Activated CD4-positive, alpha-beta T cell treated with anti-CD3 and anti-CD28 coated beads, Interleukin-2, amount 10 ng/mL, durations not matched to agents 24 days and 14 days (primary cell): ENCODE measurements at regions not wholly inside any gene's neighbourhood (a gene's known extent, or its start where the extent isn't known, plus 50 kb on each side); places are given as distances from the start of the nearest gene placed in this dataset.

ENCODE experiments used
- DNase-seq: peaks from one replicate; pipeline ENCODE4 v3.0.0; 2022
- H3K27ac Mint-ChIP-seq: one replicate; pipeline ENCODE4 v1.8.0; 2022; ENCODE audit warnings: mild to moderate bottlenecking, mixed read lengths
- H3K27me3 Mint-ChIP-seq: one replicate; pipeline ENCODE4 v1.8.0; 2022; ENCODE audit warnings: mixed read lengths
- H3K36me3 Mint-ChIP-seq: one replicate; pipeline ENCODE4 v1.8.0; 2022; ENCODE audit warnings: low read depth, mild to moderate bottlenecking, mixed read lengths
- H3K4me1 Mint-ChIP-seq: one replicate; pipeline ENCODE4 v1.8.0; 2021; ENCODE audit warnings: mixed read lengths
- H3K4me3 Mint-ChIP-seq: one replicate; pipeline ENCODE4 v1.8.0; 2022; ENCODE audit warnings: mild to moderate bottlenecking, moderate library complexity, mixed read lengths
- H3K9me3 Mint-ChIP-seq: one replicate; pipeline ENCODE4 v1.8.0; 2021; ENCODE audit warnings: mixed read lengths
- intact Hi-C: fragments of 100-400 bp; cut with micrococcal nuclease; formaldehyde crosslinking; loops from one replicate; pipeline ENCODE4 v1.15.1; 2023

GRCh38 chr2:8469709-8470493 lies 212.0 kb upstream of the ID2 start:
- intact Hi-C loops: loop anchor here (10.0 kb wide), 1 partner anchor 1035 kb away; no protein-coding TSS in a partner anchor
- Mint-ChIP-seq H3K4me1 (peaks cover 51% of the 10 kb centered on the region), H3K27me3 (no peaks in the 10 kb centered on the region), H3K36me3 (peaks cover 8% of the 10 kb centered on the region), H3K9me3 (peaks cover 26% of the 10 kb centered on the region), H3K27ac (no peak overlapping the region), H3K4me3 (no peak overlapping the region)
- no peak for DNase-seq

DNA sequence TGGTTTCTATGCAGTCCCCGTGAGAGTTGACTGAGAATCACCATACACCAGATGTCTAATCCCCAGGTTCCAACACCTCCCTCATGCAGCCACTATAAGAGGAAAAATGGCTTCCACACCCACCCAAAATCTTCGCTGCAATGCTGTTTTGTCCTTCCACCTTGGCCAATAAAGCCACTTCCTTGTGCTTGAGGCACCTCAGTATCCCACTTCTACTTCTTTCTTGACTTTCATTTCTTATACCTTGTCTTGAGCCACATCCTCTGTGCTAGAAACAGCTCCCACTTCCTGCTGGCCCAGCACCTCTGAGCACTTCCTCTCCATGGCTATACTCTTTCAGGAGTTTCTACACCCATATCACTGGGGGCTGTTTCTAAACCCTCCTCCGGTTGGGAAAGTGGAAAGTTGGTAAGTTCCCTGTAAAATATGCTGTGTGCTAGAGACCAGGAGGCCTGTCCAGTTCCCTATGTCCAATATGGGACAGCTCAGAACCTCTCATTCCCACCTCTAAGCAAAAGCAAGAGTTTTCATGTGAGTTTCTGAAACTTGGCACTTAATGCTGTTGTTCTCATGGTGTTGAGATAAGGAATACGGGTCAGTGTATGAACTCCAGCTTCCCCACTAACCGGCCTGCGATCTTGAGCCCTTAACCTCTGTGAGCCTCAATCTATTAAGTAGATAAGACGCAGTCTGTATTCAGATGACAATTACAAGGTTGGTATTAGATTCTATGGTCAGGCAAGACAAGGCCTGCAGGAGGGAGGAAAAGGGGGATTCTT lies 209.1 kb upstream of the ID2 start:
- Mint-ChIP-seq H3K4me1 (peaks cover 74% of the 10 kb centered on the region), H3K9me3 (peaks cover 22% of the 10 kb centered on the region), H3K27me3 (no peaks in the 10 kb centered on the region), H3K27ac (peak overlapping the region; percentile 80), H3K36me3 (peaks cover 10% of the 10 kb centered on the region), H3K4me3 (peak overlapping the region; percentile 24)
- peak; percentile 82 for DNase-seq
- intact Hi-C loops: loop anchor here (10.0 kb wide), 1 partner anchor 1038 kb away; no protein-coding TSS in a partner anchor

- peaks cover 6% of the 10 kb centered on the region for H3K9me3 Mint-ChIP-seq
- peak overlapping the region; percentile 91 for H3K27ac Mint-ChIP-seq
- H3K36me3 Mint-ChIP-seq: peaks cover 8% of the 10 kb centered on the region
- H3K27me3 Mint-ChIP-seq: no peaks in the 10 kb centered on the region
- intact Hi-C loops: loop anchor here (1.0 to 10.0 kb wide), 3 partner anchors 40 to 1041 kb away; no protein-coding TSS in a partner anchor
- DNase-seq: peak; percentile 65
- H3K4me3 Mint-ChIP-seq: peak overlapping the region; percentile 31
- H3K4me1 Mint-ChIP-seq: peaks cover 86% of the 10 kb centered on the region
Observed at GRCh38 chr2:8475349-8476031, 206.4 kb upstream of the ID2 start.

- peak overlapping the region; percentile 84 for H3K27ac Mint-ChIP-seq
Observed at GRCh38 chr2:8477552-8478470, 204.0 kb upstream of the ID2 start.

DNA sequence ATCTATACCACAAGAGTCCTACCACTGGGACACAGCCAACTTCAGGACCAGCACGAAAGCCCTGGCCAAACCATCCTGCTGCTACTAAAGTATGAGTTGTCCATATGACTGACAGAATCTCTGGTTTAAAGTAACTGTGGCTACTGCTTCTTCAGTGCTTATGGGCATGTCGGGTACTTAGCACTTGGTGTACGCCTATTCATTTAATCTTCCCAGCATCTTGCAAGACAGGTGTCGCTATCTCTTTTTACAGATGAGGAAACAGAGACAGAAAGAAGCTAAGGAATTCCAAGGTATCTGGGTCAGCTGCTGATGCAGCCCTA lies 203.4 kb upstream of the ID2 start:
- intact Hi-C loops: loop anchor here (1.0 to 10.0 kb wide), 3 partner anchors 19 to 1044 kb away; no protein-coding TSS in a partner anchor
- Mint-ChIP-seq H3K27me3 (no peaks in the 10 kb centered on the region), H3K4me1 (peaks cover 86% of the 10 kb centered on the region), H3K36me3 (peaks cover 6% of the 10 kb centered on the region), H3K27ac (peak overlapping the region; percentile 84), H3K4me3 (no peak overlapping the region), H3K9me3 (peaks cover 4% of the 10 kb centered on the region)
- DNase-seq: no peak

More at GRCh38 chr2:8477552-8478470, 204.0 kb upstream of the ID2 start:
- H3K4me1 Mint-ChIP-seq: peaks cover 84% of the 10 kb centered on the region
- peaks cover 6% of the 10 kb centered on the region for H3K36me3 Mint-ChIP-seq
- H3K9me3 Mint-ChIP-seq: no peaks in the 10 kb centered on the region
- intact Hi-C loops: loop anchor here (1.0 to 10.0 kb wide), 3 partner anchors 19 to 1043 kb away; no protein-coding TSS in a partner anchor
- peak; percentile 76 for DNase-seq
- H3K4me3 Mint-ChIP-seq: peak overlapping the region; percentile 53
- no peaks in the 10 kb centered on the region for H3K27me3 Mint-ChIP-seq

DNA sequence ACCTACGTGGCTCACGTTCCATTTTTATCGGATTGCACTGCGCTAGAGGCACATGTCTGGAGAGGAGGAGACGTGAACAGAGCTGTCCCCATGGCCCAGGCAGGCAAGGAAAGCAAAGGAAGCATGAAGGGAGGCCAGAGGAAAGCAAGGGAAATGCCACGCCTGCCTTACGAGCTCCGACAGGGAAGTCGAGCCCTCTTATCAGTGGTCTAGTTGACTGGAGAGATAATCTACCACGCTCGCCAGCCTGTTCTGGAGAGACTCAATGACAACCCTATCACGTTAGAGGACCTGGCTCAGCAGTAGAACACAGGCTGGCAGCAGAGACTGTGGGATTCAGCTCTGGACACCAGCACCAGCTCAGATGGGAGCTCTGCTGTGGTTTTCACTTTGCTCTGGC lies 202.6 kb upstream of the ID2 start:
- H3K27me3 Mint-ChIP-seq: no peaks in the 10 kb centered on the region
- no peak overlapping the region for H3K4me3 Mint-ChIP-seq
- peaks cover 4% of the 10 kb centered on the region for H3K9me3 Mint-ChIP-seq
- DNase-seq: no peak
- intact Hi-C loops: loop anchor here (5.0 to 10.0 kb wide), 2 partner anchors 177 to 1044 kb away; no protein-coding TSS in a partner anchor
- peaks cover 6% of the 10 kb centered on the region for H3K36me3 Mint-ChIP-seq
- H3K4me1 Mint-ChIP-seq: peaks cover 79% of the 10 kb centered on the region
- no peak overlapping the region for H3K27ac Mint-ChIP-seq

DNA sequence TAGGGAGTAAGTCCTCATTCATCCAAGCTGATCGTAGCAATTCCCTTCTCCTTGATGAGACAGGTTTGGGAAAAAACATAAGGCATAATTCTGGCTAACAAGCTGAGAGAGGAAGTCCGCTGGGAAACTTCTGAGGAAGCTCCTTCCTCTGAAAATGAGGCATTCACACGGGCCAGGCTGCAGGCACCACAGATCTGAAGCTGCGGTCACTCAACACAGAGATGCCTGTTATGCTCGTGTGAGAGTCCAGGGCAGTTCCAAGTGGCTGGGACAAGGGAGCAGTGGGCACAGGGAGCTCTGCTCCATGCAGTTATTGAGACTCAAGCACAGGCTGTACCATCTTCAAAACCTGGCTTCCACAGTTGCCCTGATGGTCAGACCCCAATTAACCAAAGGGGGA lies 200.9 kb upstream of the ID2 start:
- Mint-ChIP-seq H3K27me3 (no peaks in the 10 kb centered on the region), H3K27ac (peak overlapping the region; percentile 74), H3K36me3 (peaks cover 2% of the 10 kb centered on the region), H3K4me1 (peaks cover 76% of the 10 kb centered on the region), H3K4me3 (no peak overlapping the region), H3K9me3 (peaks cover 4% of the 10 kb centered on the region)
- DNase-seq: no peak
- intact Hi-C loops: loop anchor here (1.0 to 5.0 kb wide), 7 partner anchors 34 to 708 kb away; no protein-coding TSS in a partner anchor

DNA sequence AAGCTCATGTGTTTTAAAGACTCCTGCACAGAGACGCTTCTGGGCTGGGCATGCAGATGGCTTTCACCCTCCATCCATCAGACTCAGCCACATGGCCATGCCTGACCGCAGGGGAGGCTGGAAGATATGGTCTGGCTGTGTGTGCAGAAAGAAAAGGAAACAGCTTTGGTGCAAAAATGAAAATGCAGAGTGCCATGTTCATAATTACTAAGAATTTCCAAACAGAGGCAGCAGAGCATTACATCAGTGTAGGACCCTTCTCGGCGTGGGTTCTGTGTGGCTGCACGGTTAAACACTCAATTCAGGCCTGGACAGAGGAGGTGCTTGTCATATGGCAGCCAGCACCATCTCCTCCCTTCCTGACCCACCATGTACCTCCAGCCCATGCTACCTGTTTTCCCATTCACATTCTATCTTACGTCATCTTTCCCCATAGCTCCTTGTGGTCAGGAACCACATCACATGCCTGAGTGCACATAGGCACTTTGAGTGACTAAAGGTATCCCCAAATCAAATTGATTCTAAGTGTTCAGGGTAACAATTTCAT lies 200.3 kb upstream of the ID2 start:
- peak; percentile 79 for DNase-seq
- intact Hi-C loops: loop anchor here (1.0 to 5.0 kb wide), 7 partner anchors 34 to 708 kb away; no protein-coding TSS in a partner anchor
- peaks cover 10% of the 10 kb centered on the region for H3K9me3 Mint-ChIP-seq
- H3K4me1 Mint-ChIP-seq: peaks cover 77% of the 10 kb centered on the region
- H3K36me3 Mint-ChIP-seq: peaks cover 2% of the 10 kb centered on the region
- H3K4me3 Mint-ChIP-seq: peak overlapping the region; percentile 38
- H3K27me3 Mint-ChIP-seq: no peaks in the 10 kb centered on the region
- H3K27ac Mint-ChIP-seq: peak overlapping the region; percentile 83

- no peak for DNase-seq
- Mint-ChIP-seq H3K9me3 (peaks cover 12% of the 10 kb centered on the region), H3K27me3 (no peaks in the 10 kb centered on the region), H3K4me1 (peaks cover 75% of the 10 kb centered on the region), H3K27ac (peak overlapping the region; percentile 83), H3K4me3 (peak overlapping the region; percentile 38), H3K36me3 (peaks cover 2% of the 10 kb centered on the region)
- intact Hi-C loops: loop anchor here (5.0 kb wide), 1 partner anchor 125 kb away; no protein-coding TSS in a partner anchor
Observed at GRCh38 chr2:8482432-8482831, 199.4 kb upstream of the ID2 start.

GRCh38 chr2:8484502-8485283 lies 197.2 kb upstream of the ID2 start:
- Mint-ChIP-seq H3K27ac (peak overlapping the region; percentile 12), H3K27me3 (no peaks in the 10 kb centered on the region)
- intact Hi-C loops: loop anchor here (5.0 kb wide), 2 partner anchors 103 to 123 kb away; no protein-coding TSS in a partner anchor

GRCh38 chr2:8485736-8486135 lies 196.1 kb upstream of the ID2 start:
- H3K4me1 Mint-ChIP-seq: peaks cover 72% of the 10 kb centered on the region
- H3K27ac Mint-ChIP-seq: no peak overlapping the region
- intact Hi-C loops: loop anchor here (5.0 kb wide), 1 partner anchor 102 kb away; no protein-coding TSS in a partner anchor
- DNase-seq: no peak
- peaks cover 12% of the 10 kb centered on the region for H3K9me3 Mint-ChIP-seq
- no peak overlapping the region for H3K4me3 Mint-ChIP-seq
- no peaks in the 10 kb centered on the region for H3K36me3 Mint-ChIP-seq
- H3K27me3 Mint-ChIP-seq: no peaks in the 10 kb centered on the region

More at GRCh38 chr2:8484502-8485283, 197.2 kb upstream of the ID2 start:
- H3K4me1 Mint-ChIP-seq: peaks cover 75% of the 10 kb centered on the region
- no peak overlapping the region for H3K4me3 Mint-ChIP-seq
- no peak for DNase-seq
- peaks cover 12% of the 10 kb centered on the region for H3K9me3 Mint-ChIP-seq
- H3K36me3 Mint-ChIP-seq: peaks cover 1% of the 10 kb centered on the region

- peak overlapping the region; percentile 39 for H3K4me3 Mint-ChIP-seq
- intact Hi-C loops: loop anchor here (5.0 kb wide), 1 partner anchor 101 kb away; no protein-coding TSS in a partner anchor
- H3K9me3 Mint-ChIP-seq: peaks cover 12% of the 10 kb centered on the region
- no peaks in the 10 kb centered on the region for H3K36me3 Mint-ChIP-seq
- H3K27ac Mint-ChIP-seq: no peak overlapping the region
- peaks cover 68% of the 10 kb centered on the region for H3K4me1 Mint-ChIP-seq
- DNase-seq: no peak
- no peaks in the 10 kb centered on the region for H3K27me3 Mint-ChIP-seq
Observed at GRCh38 chr2:8486141-8486540, 195.7 kb upstream of the ID2 start.
